Skeletal muscle tissue (tissue), 3 donors: ENCODE measurements at regions not wholly inside any gene's neighbourhood (a gene's known extent, or its start where the extent isn't known, plus 50 kb on each side); places are given as distances from the start of the nearest gene placed in this dataset.

Experiments used
- H3K27ac ChIP-seq: one replicate; pipeline ENCODE4 v1.7.0; 2013; ENCODE audit warnings: mild to moderate bottlenecking, low read depth, low read length, inconsistent platforms
- H3K27me3 ChIP-seq, 3 donors: one replicate each; pipeline ENCODE4 v1.7.0; 2013; ENCODE audit warnings: low read length in 3 of 3; ENCODE audit not compliant: control insufficient read depth in 3 of 3, insufficient read depth in 3 of 3
- H3K36me3 ChIP-seq, 3 donors: one replicate each; pipeline ENCODE4 v1.7.0; 2013; ENCODE audit warnings: low read length in 3 of 3; ENCODE audit not compliant: control insufficient read depth in 3 of 3, insufficient read depth in 3 of 3
- H3K4me1 ChIP-seq, 3 donors: one replicate each; pipeline ENCODE4 v1.7.0; 2013; ENCODE audit warnings: low read length in 3 of 3, mild to moderate bottlenecking in 3 of 3; ENCODE audit not compliant: control insufficient read depth in 3 of 3, insufficient read depth in 3 of 3
- H3K4me3 ChIP-seq, 3 donors: one replicate each; pipeline ENCODE4 v1.7.0; 2013; ENCODE audit warnings: low read length in 3 of 3
- H3K9ac ChIP-seq, 3 donors: one replicate each; pipeline ENCODE4 v1.7.0; 2013; ENCODE audit warnings: low read length in 3 of 3, mild to moderate bottlenecking in 3 of 3, moderate library complexity in 2 of 3, low read depth in 1 of 3
- H3K9me3 ChIP-seq, 3 donors: one replicate each; pipeline ENCODE4 v1.7.0; 2013; ENCODE audit warnings: low read length in 3 of 3; ENCODE audit not compliant: control insufficient read depth in 3 of 3
- donor health status: Osteomylitis.

DNA sequence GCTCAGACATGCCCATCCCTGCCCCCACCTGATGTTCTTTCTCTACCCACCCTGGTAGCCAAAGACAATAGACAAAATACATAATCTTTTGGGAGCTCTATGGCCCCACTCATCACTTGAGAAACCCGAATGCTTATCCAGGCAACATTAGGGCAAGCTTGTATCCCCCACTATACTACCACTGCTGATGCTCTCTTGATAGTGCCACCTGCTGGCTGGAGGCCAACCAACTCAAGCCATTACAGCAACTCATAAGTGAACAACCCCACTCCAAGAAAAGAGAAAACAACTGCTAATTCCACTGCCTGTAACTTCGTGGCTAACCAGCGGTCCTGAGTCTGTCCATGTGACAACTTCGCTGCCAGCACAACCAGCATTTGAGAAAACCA lies 342.5 kb upstream of the TGFBR2 start:
- H3K27me3 ChIP-seq: no peaks in the 10 kb centered on the region
- no peak overlapping the region for H3K9ac ChIP-seq
- no peaks in the 10 kb centered on the region for H3K4me1 ChIP-seq
- no peak overlapping the region for H3K27ac ChIP-seq
- no peak overlapping the region for H3K4me3 ChIP-seq
- no peaks in the 10 kb centered on the region for H3K36me3 ChIP-seq
- H3K9me3 ChIP-seq: no peaks in the 10 kb centered on the region

DNA sequence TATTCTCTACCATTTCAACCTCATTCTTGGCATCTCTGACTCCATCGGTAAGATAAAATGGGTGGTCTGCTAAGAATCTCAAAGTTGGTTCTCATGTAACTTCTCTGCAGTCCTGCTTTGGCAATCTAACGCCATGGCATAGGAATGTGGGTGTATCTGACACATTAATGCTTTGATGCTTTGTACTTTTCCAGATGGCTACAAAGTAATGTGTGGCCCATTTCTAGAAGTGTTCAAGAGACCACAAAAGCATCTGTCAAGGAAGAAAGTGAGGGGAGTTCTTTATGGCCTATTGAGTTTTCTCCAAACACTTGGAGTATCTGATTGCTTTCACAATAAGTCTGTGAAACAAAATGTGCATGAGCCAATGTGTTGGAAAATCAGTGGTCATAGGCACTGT lies 339.9 kb upstream of the TGFBR2 start:
- Histone ChIP-seq H3K27me3 (no peaks in the 10 kb centered on the region), H3K4me1 (no peaks in the 10 kb centered on the region), H3K9ac (no peak overlapping the region), H3K27ac (no peak overlapping the region), H3K36me3 (no peaks in the 10 kb centered on the region), H3K9me3 (no peaks in the 10 kb centered on the region), H3K4me3 (no peak overlapping the region)

- Histone ChIP-seq H3K9me3 (no peaks in the 10 kb centered on the region), H3K27me3 (no peaks in the 10 kb centered on the region), H3K4me3 (no peak overlapping the region), H3K27ac (no peak overlapping the region), H3K36me3 (no peaks in the 10 kb centered on the region), H3K4me1 (no peaks in the 10 kb centered on the region), H3K9ac (no peak overlapping the region)
Measured at GRCh38 chr3:30268288-30268687, 338.1 kb upstream of the TGFBR2 start.

DNA sequence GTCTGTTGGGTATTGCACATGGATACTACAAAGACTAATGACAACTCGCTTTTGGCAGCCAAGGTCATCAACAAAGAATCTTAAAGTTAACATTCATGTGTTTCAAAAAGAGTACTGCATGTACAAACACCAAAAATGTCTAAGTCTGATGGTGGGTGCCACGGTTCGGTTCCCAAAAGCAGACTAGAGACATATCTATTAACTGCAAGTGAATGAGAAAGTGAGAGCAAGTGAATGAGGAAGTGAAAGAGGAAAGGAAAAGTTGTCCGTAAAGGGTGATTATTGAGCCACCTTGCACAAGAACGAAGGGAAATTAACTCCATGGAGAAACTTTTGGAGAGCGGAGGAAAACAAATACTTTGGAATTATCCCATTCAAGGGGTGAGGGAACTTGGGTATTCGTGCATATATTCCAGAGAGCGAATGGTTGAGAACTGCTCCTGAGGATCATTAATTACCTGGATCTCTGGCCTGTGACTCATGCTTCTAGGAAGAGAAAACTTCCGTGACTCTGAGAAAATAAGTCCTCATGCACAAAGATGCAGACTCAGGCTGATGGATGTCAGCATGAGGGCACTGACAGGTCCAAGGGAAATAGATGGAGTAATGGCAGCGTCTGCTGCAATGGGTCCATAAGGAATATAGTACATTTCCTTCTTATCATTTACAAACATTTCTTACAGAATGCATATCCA lies 336.5 kb upstream of the TGFBR2 start:
- Histone ChIP-seq H3K9me3 (no peaks in the 10 kb centered on the region), H3K36me3 (no peaks in the 10 kb centered on the region), H3K4me3 (no peak overlapping the region), H3K4me1 (no peaks in the 10 kb centered on the region), H3K27me3 (no peaks in the 10 kb centered on the region), H3K27ac (no peak overlapping the region), H3K9ac (no peak overlapping the region)

DNA sequence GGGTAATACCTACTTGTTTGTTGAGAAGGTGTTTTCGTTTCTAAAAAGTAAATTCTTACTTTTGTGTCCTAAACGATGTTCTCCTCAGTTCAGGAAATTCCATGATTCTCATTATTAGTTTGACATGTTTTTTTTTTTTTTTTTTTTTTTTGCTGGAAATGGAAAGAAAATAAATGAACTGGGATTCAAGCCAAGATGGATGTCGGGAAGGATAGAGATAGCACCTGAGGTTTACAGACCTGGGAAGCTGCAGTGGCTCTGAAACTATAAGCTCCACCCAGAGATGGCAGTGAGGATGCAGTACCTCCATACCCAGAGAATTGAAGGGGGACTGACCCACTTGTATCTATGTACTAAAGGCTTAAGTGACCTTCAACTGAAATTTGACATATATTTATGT lies 334.6 kb upstream of the TGFBR2 start:
- no peaks in the 10 kb centered on the region for H3K36me3 ChIP-seq

GRCh38 chr3:30273304-30274072 lies 332.9 kb upstream of the TGFBR2 start:
- Histone ChIP-seq H3K9ac (no peak overlapping the region), H3K27me3 (no peaks in the 10 kb centered on the region), H3K9me3 (no peaks in the 10 kb centered on the region)

More for the DNA sequence above, 334.6 kb upstream of the TGFBR2 start:
- H3K4me1 ChIP-seq: no peaks in the 10 kb centered on the region
- no peak overlapping the region for H3K27ac ChIP-seq
- H3K9me3 ChIP-seq: no peaks in the 10 kb centered on the region
- H3K4me3 ChIP-seq: no peak overlapping the region
- H3K27me3 ChIP-seq: no peaks in the 10 kb centered on the region
- no peak overlapping the region for H3K9ac ChIP-seq

DNA sequence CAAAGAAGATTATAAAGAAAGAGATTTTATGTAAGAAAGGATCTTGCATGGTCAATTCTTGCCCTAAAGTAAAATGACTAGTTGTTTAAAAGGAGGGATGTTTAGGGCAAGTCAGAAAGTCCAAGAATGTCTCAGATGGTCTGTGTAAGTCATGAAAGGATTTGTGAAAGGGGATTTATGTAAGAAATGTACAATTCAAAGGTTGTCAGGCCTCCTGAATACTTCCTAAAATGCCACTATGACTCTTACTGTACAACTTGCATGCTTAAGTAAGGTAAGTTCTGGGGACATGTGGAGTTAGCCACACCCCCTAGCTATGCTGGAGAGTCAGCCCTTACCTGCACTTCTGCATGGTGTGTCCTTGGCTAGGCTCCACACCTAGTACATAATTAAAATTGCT lies 328.9 kb upstream of the TGFBR2 start:
- Histone ChIP-seq H3K4me3 (no peak overlapping the region), H3K27me3 (no peaks in the 10 kb centered on the region), H3K9me3 (no peaks in the 10 kb centered on the region), H3K27ac (no peak overlapping the region), H3K9ac (no peak overlapping the region), H3K36me3 (no peaks in the 10 kb centered on the region), H3K4me1 (peaks cover 0 to 2% (median 0%) of the 10 kb centered on the region in 3 donors)

More at GRCh38 chr3:30273304-30274072, 332.9 kb upstream of the TGFBR2 start:
- H3K4me1 ChIP-seq: no peaks in the 10 kb centered on the region
- H3K27ac ChIP-seq: no peak overlapping the region
- no peaks in the 10 kb centered on the region for H3K36me3 ChIP-seq
- H3K4me3 ChIP-seq: no peak overlapping the region

- H3K9me3 ChIP-seq: no peaks in the 10 kb centered on the region
- no peak overlapping the region for H3K9ac ChIP-seq
- no peaks in the 10 kb centered on the region for H3K36me3 ChIP-seq
- no peaks in the 10 kb centered on the region for H3K27me3 ChIP-seq
- peaks cover 7 to 12% (median 10%) of the 10 kb centered on the region in 3 donors for H3K4me1 ChIP-seq
- H3K27ac ChIP-seq: no peak overlapping the region
- no peak overlapping the region for H3K4me3 ChIP-seq
Measured at GRCh38 chr3:30281526-30281925, 324.9 kb upstream of the TGFBR2 start.

DNA sequence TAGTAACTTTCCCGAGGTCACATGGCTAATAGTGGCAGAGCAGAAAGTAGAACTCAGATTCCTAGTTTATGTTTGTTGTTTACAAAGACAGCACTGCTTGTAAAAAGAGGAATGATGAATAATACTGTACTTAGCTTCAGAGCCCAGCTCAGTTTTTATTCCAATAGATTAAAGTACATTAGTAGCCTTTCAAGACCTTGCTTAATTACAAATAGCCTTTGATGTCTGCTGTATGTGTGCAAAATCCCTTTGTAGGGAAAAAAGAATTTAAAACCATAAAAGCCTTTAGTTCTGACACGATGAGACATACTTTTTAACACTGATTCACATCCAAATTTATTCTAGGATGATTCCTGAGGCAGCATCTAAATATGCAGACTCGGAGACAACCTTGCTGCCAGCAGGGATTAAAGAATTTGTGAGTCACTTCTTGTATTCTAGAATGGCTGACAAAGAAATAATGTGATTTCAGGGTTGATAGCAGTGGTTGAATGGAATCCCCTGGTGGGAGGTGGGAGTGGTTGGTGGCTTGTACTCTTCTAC lies 324.2 kb upstream of the TGFBR2 start:
- Histone ChIP-seq H3K4me1 (peaks cover 8 to 14% (median 12%) of the 10 kb centered on the region in 3 donors), H3K9ac (no peak overlapping the region), H3K27me3 (no peaks in the 10 kb centered on the region), H3K4me3 (no peak overlapping the region), H3K36me3 (no peaks in the 10 kb centered on the region), H3K9me3 (no peaks in the 10 kb centered on the region), H3K27ac (no peak overlapping the region)
